GM23248 (cell line): ENCODE measurements at regions not wholly inside any gene's neighbourhood (a gene's known extent, or its start where the extent isn't known, plus 50 kb on each side); places are given as distances from the start of the nearest gene placed in this dataset.

Experiments
- EZH2 ChIP-seq: fragments of 200-600 bp; sonication (generic); IDR thresholded peaks from 2 replicates; pipeline ENCODE4 v1.6.1; 2018; ENCODE audit warnings: antibody characterized with exemption, mild to moderate bottlenecking; ENCODE audit not compliant: insufficient read depth, poor library complexity, severe bottlenecking
- EZH2phosphoT487 ChIP-seq: fragments of 200-600 bp; sonication (generic); IDR thresholded peaks from 2 replicates; pipeline ENCODE4 v1.6.1; 2018; ENCODE audit warnings: antibody characterized with exemption, moderate library complexity, mild to moderate bottlenecking, low read depth; ENCODE audit not compliant: insufficient read depth

DNA sequence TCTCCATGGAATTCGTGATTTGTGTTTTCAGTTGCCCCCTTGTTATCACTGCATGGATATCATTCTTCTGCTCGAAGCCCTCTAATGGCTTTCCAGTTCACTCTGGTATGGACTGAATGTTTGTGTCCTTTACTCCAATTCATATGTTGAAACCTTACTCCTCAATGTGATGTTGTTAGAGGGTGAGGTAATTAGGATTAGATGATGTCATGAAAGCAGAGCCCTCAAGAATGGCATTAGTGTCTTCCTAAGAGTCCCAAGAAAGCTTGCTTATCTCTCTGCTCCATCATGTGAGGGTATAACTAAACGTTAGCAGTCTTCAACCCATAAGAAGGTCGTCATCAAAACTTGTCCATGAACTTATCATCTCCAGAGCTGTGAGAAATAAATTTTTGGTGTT lies 1626.3 kb upstream of the MIR17HG start:
- no peak for TF ChIP-seq EZH2
- TF ChIP-seq EZH2phosphoT487: no peak
